Keratinocyte (primary cell): ENCODE measurements at regions not wholly inside any gene's neighbourhood (a gene's known extent, or its start where the extent isn't known, plus 50 kb on each side); places are given as distances from the start of the nearest gene placed in this dataset.

ENCODE experiments used
- DNase-seq: peaks from one replicate; pipeline ENCODE4 v3.0.0-alpha.2; 2011; ENCODE audit warnings: low read depth, missing footprints, low spot score
- FAIRE-seq: peaks from 2 replicates; lab custom pipeline; 2011; peaks lifted over from hg19 to GRCh38; lab: Jason Lieb, UNC
- H2AFZ ChIP-seq: 2 replicates; pipeline ENCODE4 v1.6.0; 2012; ENCODE audit warnings: low read length, control low read depth, inconsistent platforms; ENCODE audit not compliant: control insufficient read depth
- H3K27ac ChIP-seq: 2 replicates; pipeline ENCODE4 v1.5.1; 2011; ENCODE audit warnings: low read length; ENCODE audit not compliant: control insufficient read depth, insufficient read depth
- H3K27me3 ChIP-seq: 3 replicates; pipeline ENCODE4 v1.6.0; 2011; ENCODE audit warnings: low read length; ENCODE audit not compliant: control insufficient read depth, insufficient read depth; ENCODE audit errors: extremely low read depth
- H3K36me3 ChIP-seq, 2 experiments: 2 replicates in 1 of 2; 3 replicates in 1 of 2; pipeline ENCODE4 v1.5.1; 2011; ENCODE audit warnings: low read length in 2 of 2, mild to moderate bottlenecking in 1 of 2; ENCODE audit not compliant: control insufficient read depth in 2 of 2, insufficient read depth in 2 of 2; ENCODE audit errors: extremely low read depth in 1 of 2
- H3K4me1 ChIP-seq: 3 replicates; pipeline ENCODE4 v1.5.1; 2011; ENCODE audit warnings: low read length; ENCODE audit not compliant: control insufficient read depth, insufficient read depth; ENCODE audit errors: extremely low read depth
- H3K4me2 ChIP-seq: 3 replicates; pipeline ENCODE4 v1.6.0; 2011; ENCODE audit warnings: low read depth, low read length; ENCODE audit not compliant: control insufficient read depth, insufficient read depth; ENCODE audit errors: extremely low read depth
- H3K4me3 ChIP-seq, 3 experiments: fragments of 200-600 bp in 1 of 3; sonication (generic) in 1 of 3; 2 replicates in 2 of 3; 3 replicates in 1 of 3; pipeline ENCODE4 v1.5.1; 2011 to 2016; ENCODE audit warnings: low read length in 3 of 3, mild to moderate bottlenecking in 3 of 3, control low read depth in 2 of 3, inconsistent platforms in 1 of 3, low read depth in 1 of 3, mixed read lengths in 1 of 3, mixed run types in 1 of 3, moderate library complexity in 1 of 3; ENCODE audit not compliant: control insufficient read depth in 2 of 3, insufficient read depth in 2 of 3; ENCODE audit errors: extremely low read depth in 1 of 3
- H3K79me2 ChIP-seq: 2 replicates; pipeline ENCODE4 v1.6.0; 2012; ENCODE audit warnings: low read length; ENCODE audit not compliant: control insufficient read depth, insufficient read depth
- H3K9ac ChIP-seq: 3 replicates; pipeline ENCODE4 v1.6.0; 2011; ENCODE audit warnings: low read length; ENCODE audit not compliant: control insufficient read depth, insufficient read depth; ENCODE audit errors: extremely low read depth
- H3K9me1 ChIP-seq: 3 replicates; pipeline ENCODE4 v1.6.0; 2011; ENCODE audit warnings: low read length; ENCODE audit not compliant: control insufficient read depth, insufficient read depth; ENCODE audit errors: extremely low read depth
- H3K9me3 ChIP-seq: 2 replicates; pipeline ENCODE4 v1.5.1; 2012; ENCODE audit warnings: low read depth, low read length; ENCODE audit not compliant: control insufficient read depth
- H4K20me1 ChIP-seq: 3 replicates; pipeline ENCODE4 v1.6.0; 2011; ENCODE audit warnings: low read length; ENCODE audit not compliant: control insufficient read depth, insufficient read depth; ENCODE audit errors: extremely low read depth
- CTCF ChIP-seq, 3 experiments: IDR thresholded peaks in 1 of 3; conservative IDR thresholded peaks in 1 of 3; optimal IDR thresholded peaks in 1 of 3; 2 replicates in 2 of 3; 3 replicates in 1 of 3; pipeline versions ENCODE3 to v1.5.1; 2011; ENCODE audit warnings: low read length in 3 of 3, mild to moderate bottlenecking in 3 of 3, moderate library complexity in 2 of 3, control low read depth in 1 of 3, inconsistent platforms in 1 of 3; ENCODE audit not compliant: insufficient read depth in 2 of 3; ENCODE audit errors: extremely low read depth in 1 of 3
- EZH2 ChIP-seq: IDR thresholded peaks from one replicate; pipeline ENCODE4 v1.6.1; 2012; ENCODE audit warnings: inconsistent platforms, mild to moderate bottlenecking, low read length, moderate library complexity
- dilution Hi-C: fragments of 300-500 bp; cut with MboI; formaldehyde crosslinking; loops from one replicate; pipeline ENCODE4 v1.7.0; 2020; ENCODE audit warnings: low sequenced_read_pairs; ENCODE audit not compliant: extremely low pct_ligation_motif_present

GRCh38 chr15:37789397-37789786, 145.0 kb upstream of the TMCO5A start:
- H3K27me3 ChIP-seq = no peaks in the 10 kb centered on the region
- no peak overlapping the region for H3K4me3 ChIP-seq
- H3K4me1 ChIP-seq = peaks cover 9% of the 10 kb centered on the region
- no peaks in the 10 kb centered on the region for H3K9me3 ChIP-seq
- TF ChIP-seq CTCF (optimal IDR thresholded peaks at IDR 0.05 in 1 of 3, IDR thresholded peaks at IDR 0.05 in 1 of 3, conservative IDR thresholded peaks at IDR 0.05 in 1 of 3; ENCODE audit: extremely low read depth in 1 of 3, insufficient read depth in 2 of 3, low read length in 3 of 3) (no peak), EZH2 (no peak)
- no peak overlapping the region for H2AFZ ChIP-seq
- no peak for FAIRE-seq
- H3K79me2 ChIP-seq = no peaks in the 10 kb centered on the region
- DNase-seq = no peak
- no peaks in the 10 kb centered on the region for H3K9me1 ChIP-seq
- no peak overlapping the region for H3K4me2 ChIP-seq
- no peaks in the 10 kb centered on the region for H4K20me1 ChIP-seq
- dilution Hi-C loops = no loop called here
- no peaks in the 10 kb centered on the region for H3K36me3 ChIP-seq
- no peak overlapping the region for H3K27ac ChIP-seq
- no peak overlapping the region for H3K9ac ChIP-seq

GRCh38 chr15:37789881-37790280, 144.6 kb upstream of the TMCO5A start:
- no peaks in the 10 kb centered on the region for H3K27me3 ChIP-seq
- dilution Hi-C loops = no loop called here
- H4K20me1 ChIP-seq = no peaks in the 10 kb centered on the region
- no peak overlapping the region for H3K9ac ChIP-seq
- TF ChIP-seq EZH2 (no peak), CTCF (optimal IDR thresholded peaks at IDR 0.05 in 1 of 3, IDR thresholded peaks at IDR 0.05 in 1 of 3, conservative IDR thresholded peaks at IDR 0.05 in 1 of 3; ENCODE audit: extremely low read depth in 1 of 3, insufficient read depth in 2 of 3, low read length in 3 of 3) (no peak)
- H3K4me1 ChIP-seq = peaks cover 9% of the 10 kb centered on the region
- no peaks in the 10 kb centered on the region for H3K9me3 ChIP-seq
- H2AFZ ChIP-seq = no peak overlapping the region
- H3K79me2 ChIP-seq = no peaks in the 10 kb centered on the region
- H3K4me2 ChIP-seq = no peak overlapping the region
- peak; percentile 38 for DNase-seq
- peak; percentile 23 for FAIRE-seq
- no peaks in the 10 kb centered on the region for H3K9me1 ChIP-seq
- H3K36me3 ChIP-seq = no peaks in the 10 kb centered on the region
- H3K4me3 ChIP-seq = no peak overlapping the region
- H3K27ac ChIP-seq = no peak overlapping the region
